HG02981 (cell line): ENCODE measurements at regions not wholly inside any gene's neighbourhood (a gene's known extent, or its start where the extent isn't known, plus 50 kb on each side); places are given as distances from the start of the nearest gene placed in this dataset.

ENCODE experiments used
- ATAC-seq: cut with Tn5 transposase; IDR thresholded peaks from one replicate; pipeline ENCODE4 v1.9.1; 2021; ENCODE audit warnings: mild to moderate bottlenecking, moderate library complexity; ENCODE audit not compliant: unreplicated experiment

- no peak for ATAC-seq
Observed at GRCh38 chr3:106018102-106018501, 149.3 kb upstream of the CBLB start.

DNA sequence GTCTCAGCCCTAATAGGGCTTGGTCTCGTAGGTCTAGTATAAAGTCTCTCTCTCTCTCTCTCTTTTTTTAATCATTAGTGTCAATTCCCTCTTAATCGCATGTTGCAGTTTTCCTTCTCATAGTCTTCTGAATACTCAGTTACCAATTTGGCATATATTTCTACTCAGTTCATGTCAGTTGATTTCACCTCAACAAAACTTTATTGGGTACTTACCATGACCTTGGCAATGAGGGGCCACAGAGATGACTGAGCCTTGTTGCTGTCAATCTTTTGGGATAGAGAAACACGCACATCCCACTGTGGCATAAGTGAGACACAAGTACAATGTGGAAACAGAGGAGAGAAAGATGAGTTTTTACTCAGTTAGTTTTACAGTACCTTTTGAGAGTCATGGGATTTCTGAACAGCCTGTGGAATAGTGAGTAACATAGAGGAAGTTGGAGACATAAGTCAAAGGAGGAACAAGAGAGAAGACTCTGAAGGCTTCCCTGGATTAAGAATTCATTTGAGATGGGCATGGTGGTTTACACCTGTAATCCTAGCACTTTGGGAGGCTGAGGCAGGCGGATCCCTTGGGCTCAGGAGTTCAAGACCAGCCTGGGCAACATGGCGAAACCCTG, 150.2 kb upstream of the CBLB start:
- no peak for ATAC-seq

DNA sequence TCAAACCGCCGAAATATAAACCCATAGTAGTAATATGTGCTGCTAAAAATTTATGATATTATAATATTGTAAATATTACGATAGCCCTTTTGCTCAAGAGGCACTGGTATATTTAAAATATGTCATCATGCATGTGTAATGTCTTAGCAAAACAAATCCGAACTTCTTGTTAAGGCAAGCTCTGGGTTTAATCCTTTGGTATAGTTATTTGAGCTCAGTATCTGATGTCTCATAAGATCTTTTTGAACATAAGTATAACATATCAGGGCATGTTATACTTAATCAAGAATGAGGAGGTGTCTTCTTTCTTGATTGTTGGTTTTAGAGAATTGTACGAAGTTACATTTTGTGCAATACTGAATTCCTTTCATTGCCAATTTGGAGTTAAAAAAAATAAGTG, 154.1 kb upstream of the CBLB start:
- ATAC-seq = no peak

- no peak for ATAC-seq
Observed at GRCh38 chr3:106025151-106025722, 156.4 kb upstream of the CBLB start.

DNA sequence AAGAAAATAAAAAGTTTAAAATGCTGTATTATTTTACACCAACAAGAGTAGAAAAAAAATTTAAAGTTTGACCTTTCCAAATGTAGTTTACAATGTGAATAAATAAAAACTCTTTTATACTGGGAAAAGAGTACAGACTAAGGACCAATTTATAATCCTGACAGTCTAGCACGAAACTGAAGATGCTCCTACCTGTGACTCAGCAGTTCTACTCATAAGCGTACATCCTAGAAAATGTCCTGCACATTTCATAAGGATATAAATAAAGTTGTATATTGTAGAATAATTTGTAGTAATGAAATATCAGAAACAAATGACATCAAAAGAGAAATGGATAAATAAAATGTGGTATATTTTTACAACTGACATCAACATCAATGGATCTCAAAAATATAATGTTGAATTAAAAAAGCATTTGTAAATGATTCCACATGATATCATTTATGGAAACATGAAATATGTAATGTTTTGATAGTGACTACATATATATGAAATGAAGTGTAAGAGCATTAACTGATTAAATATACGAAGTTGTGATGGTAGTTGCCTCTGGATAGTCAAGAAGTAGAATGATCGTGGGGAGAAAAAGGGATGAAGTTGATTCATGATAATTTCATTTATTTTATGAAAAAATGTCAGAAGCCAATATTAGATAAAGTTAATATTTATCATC, 161.3 kb upstream of the CBLB start:
- ATAC-seq = no peak

DNA sequence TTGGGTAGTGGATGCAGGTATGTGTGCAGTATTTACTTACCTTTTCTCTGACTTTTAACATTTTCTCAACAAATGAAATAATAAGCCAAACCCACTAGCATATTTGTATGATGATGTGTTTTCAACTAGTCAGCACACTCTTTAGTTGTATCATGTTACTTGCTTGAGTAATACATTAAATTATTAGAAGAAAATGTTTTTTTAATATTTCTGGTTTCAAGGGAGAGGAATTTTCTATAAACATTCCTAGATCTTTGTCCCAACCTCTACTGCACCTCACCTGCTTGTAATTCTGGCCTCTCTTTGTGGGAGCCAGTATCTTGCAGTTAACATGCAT, 161.8 kb upstream of the CBLB start:
- no peak for ATAC-seq

DNA sequence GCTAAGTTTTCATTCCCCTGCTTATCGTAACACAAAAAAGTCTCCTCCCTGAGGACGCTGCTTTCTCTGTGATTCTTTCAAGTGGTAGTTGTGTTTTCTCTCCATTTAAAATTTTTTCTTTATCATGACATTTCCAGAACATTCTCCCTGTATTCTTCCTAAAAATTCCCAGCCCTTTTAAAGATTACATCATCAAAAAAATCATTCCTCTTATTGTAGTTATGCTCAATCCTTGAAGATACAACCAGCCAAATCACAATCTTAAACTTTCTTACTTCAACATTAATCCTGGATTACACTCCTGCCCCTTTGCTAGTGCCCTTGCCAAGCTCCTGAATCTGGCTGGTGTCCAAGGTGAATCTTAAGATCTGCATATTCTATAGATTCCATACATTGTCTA, 163.7 kb upstream of the CBLB start:
- ATAC-seq = no peak

DNA sequence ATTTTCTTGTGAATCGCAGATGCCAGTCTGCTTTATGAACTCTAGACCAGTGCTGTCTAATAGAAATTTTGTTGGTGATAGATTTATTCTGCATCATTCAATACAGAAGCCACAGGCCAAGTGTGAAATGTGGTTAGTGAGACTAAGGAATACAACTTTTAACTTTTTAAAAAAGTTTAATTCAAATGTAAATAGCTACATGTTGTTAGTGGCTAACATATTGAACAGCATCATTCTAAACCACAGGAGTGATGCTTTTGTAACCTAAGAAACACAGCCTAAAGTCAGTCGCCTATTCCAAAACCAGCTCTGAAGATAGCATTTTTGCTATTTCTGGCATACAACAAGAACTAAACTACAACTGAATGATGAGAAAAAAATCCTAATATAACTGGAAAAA, 164.8 kb upstream of the CBLB start:
- no peak for ATAC-seq

DNA sequence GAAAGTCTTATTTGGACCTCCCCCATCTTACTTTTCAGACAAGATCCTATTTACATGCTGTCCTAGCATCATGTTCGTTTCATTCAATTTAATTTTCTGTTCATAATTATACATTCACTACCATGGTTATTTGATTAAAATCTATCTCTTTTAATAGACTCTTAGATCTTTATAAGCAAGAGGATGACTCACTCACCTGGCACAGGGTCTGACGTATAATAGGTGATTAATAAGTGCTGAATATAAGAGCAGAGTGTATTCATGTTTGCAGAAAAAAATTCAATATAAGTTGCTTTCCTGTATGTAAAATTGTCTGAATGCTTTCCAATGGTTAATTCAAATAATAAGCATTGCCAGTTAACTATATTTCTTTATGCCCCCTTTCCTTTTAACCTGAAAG, 165.5 kb upstream of the CBLB start:
- ATAC-seq = no peak

DNA sequence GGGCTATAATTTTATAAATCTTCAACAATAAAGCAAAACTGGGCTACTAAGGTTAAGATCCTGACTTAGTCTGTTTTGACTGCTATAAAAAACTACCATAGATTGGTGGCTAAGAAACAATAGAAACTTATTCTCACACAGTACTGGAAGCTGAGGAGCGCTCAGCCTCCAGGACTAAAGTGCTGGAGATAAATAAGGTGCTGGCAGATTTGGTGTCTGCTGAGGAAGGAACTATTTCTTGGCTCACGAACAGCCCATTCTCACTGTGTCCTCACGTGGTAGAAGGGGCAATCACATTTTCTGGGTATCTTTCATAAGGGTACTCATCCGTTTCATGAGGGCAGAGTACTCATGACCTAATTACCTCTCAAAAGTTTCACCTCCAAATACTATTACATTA, 166.8 kb upstream of the CBLB start:
- no peak for ATAC-seq

- ATAC-seq = no peak
Observed at GRCh38 chr3:106036696-106037095, 167.9 kb upstream of the CBLB start.

DNA sequence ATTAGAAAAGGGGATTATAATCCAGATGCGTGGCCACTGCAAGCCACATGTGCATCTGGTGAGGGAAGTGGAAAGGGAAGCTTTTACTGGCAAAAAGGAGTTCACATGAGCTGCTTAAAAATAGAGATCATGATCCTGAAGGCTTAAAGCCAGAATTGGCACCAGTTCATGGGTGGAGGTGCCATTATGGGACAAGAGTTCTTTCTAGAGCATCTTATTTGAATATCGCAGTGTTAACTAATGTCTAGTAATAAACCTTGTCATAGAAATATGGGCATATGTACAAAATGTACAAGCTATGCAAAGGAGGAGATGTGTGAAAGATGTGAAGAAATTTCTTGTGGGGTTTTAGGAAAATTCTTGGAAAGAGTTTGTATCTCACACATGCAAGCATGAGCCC, 178.4 kb upstream of the CBLB start:
- ATAC-seq = no peak

- ATAC-seq = no peak
Observed at GRCh38 chr3:106048946-106049481, 180.2 kb upstream of the CBLB start.

DNA sequence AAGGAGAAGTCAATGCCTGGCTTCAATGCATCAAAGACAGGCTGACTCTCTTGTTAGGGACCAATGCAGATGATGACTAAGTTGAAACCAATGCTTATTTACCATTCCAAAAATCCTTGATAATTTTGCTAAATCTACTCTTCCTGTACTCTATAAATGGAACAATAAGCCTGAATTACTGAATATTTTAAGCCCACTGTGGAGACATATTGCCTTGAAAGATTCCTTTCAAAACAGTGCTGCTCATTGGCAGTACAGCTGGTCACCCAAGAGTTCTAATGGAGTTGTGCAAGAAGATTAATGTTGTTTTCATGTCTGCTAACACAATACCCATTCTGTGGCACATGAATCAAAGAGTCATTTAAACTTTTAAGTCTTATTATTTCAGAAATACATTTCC, 181.0 kb upstream of the CBLB start:
- no peak for ATAC-seq

DNA sequence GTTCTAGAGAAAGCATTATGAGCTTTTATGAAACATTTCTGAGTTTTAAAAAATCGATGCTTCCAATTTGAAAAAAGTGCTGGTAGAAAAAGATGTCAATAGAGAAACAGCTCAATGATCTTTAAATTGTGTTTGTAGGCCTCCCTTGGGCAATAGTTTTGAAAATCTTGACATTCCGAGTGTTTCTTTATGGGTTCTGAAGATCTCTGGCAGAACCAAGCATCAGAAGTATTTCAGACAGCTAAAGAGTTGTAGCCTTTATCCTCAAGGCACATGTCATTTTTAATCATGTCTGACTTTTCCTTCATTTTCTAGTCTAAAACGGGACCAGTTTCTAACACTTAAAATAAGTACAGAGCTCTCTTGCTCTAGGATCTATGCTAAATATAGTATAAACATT, 188.1 kb upstream of the CBLB start:
- no peak for ATAC-seq

GRCh38 chr3:106058475-106058874, 189.7 kb upstream of the CBLB start:
- no peak for ATAC-seq

- ATAC-seq = no peak
Observed at GRCh38 chr3:106059953-106060517, 191.2 kb upstream of the CBLB start.

- ATAC-seq = no peak
Observed at GRCh38 chr3:106063909-106064308, 195.1 kb upstream of the CBLB start.

GRCh38 chr3:106065831-106066230, 197.0 kb upstream of the CBLB start:
- no peak for ATAC-seq

- ATAC-seq = peak; percentile 49
Observed at GRCh38 chr3:106067711-106068110, 198.9 kb upstream of the CBLB start.

DNA sequence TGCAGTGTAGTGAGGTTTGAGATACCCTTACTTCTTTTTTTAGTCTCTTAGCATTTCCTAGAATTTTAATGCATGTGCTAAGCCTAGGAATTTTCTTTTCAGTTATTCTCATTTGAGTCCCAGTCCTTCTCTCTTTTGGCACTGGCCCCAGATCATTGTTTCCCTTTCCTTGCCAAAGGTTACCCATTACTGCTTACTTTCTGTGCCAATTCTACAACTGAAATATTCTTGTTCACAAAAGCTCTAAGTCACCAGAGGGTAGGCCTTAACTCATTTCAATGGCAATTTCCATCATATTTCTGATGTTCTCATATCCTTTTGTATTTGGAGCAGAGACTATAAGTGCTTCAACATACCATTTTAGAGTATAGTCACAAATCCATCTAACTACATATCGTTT, 199.6 kb upstream of the CBLB start:
- ATAC-seq = no peak

DNA sequence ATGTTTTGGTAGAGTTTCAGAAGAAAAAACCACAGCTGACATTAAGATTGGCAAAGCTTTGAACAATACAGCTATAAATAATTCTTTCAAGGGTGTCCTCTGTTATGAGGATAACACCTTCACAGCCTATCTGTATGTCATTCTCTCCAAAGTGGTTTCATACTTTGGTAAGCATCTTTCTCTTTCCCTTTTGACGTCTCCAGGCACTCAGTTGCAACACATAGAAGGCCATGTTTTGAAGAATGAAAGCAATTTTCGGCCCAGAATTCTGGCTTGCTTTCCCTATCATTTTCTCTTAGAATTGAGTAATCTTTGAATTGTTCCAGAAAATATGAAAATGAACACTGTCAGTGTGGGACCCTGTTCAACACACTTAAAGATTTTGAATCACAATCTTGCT, 200.0 kb upstream of the CBLB start:
- ATAC-seq = peak; percentile 86
